ENCODE measurements at regions not wholly inside any gene's neighbourhood (a gene's known extent, or its start where the extent isn't known, plus 50 kb on each side); places are given as distances from the start of the nearest gene placed in this dataset.

- Histone ChIP-seq H3K4me3 (ENCODE audit: insufficient read depth, low read depth, low read length, poor library complexity, severe bottlenecking) (no peak overlapping the region), H3K4me1 (ENCODE audit: control insufficient read depth, insufficient read depth, low read length, poor library complexity, severe bottlenecking) (no peaks in the 10 kb centered on the region), H3K27me3 (replicated peaks; ENCODE audit: control insufficient read depth, insufficient read depth, low read length, poor library complexity, severe bottlenecking) (peaks cover 5% of the 10 kb centered on the region), H3K36me3 (ENCODE audit: control insufficient read depth, insufficient read depth, low read length) (no peaks in the 10 kb centered on the region), H3K9me3 (ENCODE audit: control insufficient read depth, low read length) (peaks cover 3% of the 10 kb centered on the region), H3K27ac (ENCODE audit: insufficient read depth, low read length, poor library complexity, severe bottlenecking) (no peak overlapping the region)
- DNase-seq, result no peak
Measured at GRCh38 chr1:30153743-30154449, 569.5 kb downstream of the MATN1 start.

DNA sequence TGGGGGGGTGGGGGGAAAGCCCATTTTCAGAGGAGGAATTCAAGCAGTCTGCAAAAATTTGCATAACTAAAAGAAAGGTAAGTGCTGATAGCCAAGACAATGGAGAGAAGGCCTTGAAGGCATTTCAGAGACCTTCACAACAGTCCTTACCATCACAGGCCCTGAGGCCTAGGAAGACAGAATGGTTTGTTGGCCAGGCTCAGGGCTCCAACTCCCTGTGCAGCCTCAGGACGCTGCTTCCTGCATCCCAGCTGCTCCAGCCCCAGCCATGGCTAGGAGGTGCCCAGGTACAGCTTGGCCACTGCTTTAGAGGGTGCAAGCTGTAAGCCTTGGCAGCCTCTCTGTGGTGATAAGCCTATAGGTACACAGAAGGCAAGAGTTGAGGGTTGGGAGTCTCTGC lies 571.6 kb downstream of the MATN1 start:
- H3K36me3 ChIP-seq (ENCODE audit: control insufficient read depth, insufficient read depth, low read length), result no peaks in the 10 kb centered on the region
- H3K9me3 ChIP-seq (ENCODE audit: control insufficient read depth, low read length), result peaks cover 3% of the 10 kb centered on the region
- no peaks in the 10 kb centered on the region for H3K27me3 ChIP-seq (replicated peaks; ENCODE audit: control insufficient read depth, insufficient read depth, low read length, poor library complexity, severe bottlenecking)
- no peak overlapping the region for H3K4me3 ChIP-seq (ENCODE audit: insufficient read depth, low read depth, low read length, poor library complexity, severe bottlenecking)
- no peaks in the 10 kb centered on the region for H3K4me1 ChIP-seq (ENCODE audit: control insufficient read depth, insufficient read depth, low read length, poor library complexity, severe bottlenecking)
- no peak for DNase-seq
- no peak overlapping the region for H3K27ac ChIP-seq (ENCODE audit: insufficient read depth, low read length, poor library complexity, severe bottlenecking)

GRCh38 chr1:30151119-30151518 lies 572.3 kb downstream of the MATN1 start:
- Histone ChIP-seq H3K36me3 (ENCODE audit: control insufficient read depth, insufficient read depth, low read length) (no peaks in the 10 kb centered on the region), H3K4me3 (ENCODE audit: insufficient read depth, low read depth, low read length, poor library complexity, severe bottlenecking) (no peak overlapping the region), H3K4me1 (ENCODE audit: control insufficient read depth, insufficient read depth, low read length, poor library complexity, severe bottlenecking) (no peaks in the 10 kb centered on the region), H3K27ac (ENCODE audit: insufficient read depth, low read length, poor library complexity, severe bottlenecking) (no peak overlapping the region), H3K27me3 (replicated peaks; ENCODE audit: control insufficient read depth, insufficient read depth, low read length, poor library complexity, severe bottlenecking) (no peaks in the 10 kb centered on the region), H3K9me3 (ENCODE audit: control insufficient read depth, low read length) (peaks cover 3% of the 10 kb centered on the region)
- no peak for DNase-seq

- DNase-seq, result no peak
- peaks cover 3% of the 10 kb centered on the region for H3K9me3 ChIP-seq (ENCODE audit: control insufficient read depth, low read length)
- H3K27me3 ChIP-seq (replicated peaks; ENCODE audit: control insufficient read depth, insufficient read depth, low read length, poor library complexity, severe bottlenecking), result no peaks in the 10 kb centered on the region
- H3K4me3 ChIP-seq (ENCODE audit: insufficient read depth, low read depth, low read length, poor library complexity, severe bottlenecking), result no peak overlapping the region
- H3K36me3 ChIP-seq (ENCODE audit: control insufficient read depth, insufficient read depth, low read length), result no peaks in the 10 kb centered on the region
- no peaks in the 10 kb centered on the region for H3K4me1 ChIP-seq (ENCODE audit: control insufficient read depth, insufficient read depth, low read length, poor library complexity, severe bottlenecking)
- no peak overlapping the region for H3K27ac ChIP-seq (ENCODE audit: insufficient read depth, low read length, poor library complexity, severe bottlenecking)
Measured at GRCh38 chr1:30149226-30149625, 574.2 kb downstream of the MATN1 start.

GRCh38 chr1:30148676-30149075 lies 574.7 kb downstream of the MATN1 start:
- no peak overlapping the region for H3K27ac ChIP-seq (ENCODE audit: insufficient read depth, low read length, poor library complexity, severe bottlenecking)
- H3K4me3 ChIP-seq (ENCODE audit: insufficient read depth, low read depth, low read length, poor library complexity, severe bottlenecking), result no peak overlapping the region
- peaks cover 3% of the 10 kb centered on the region for H3K9me3 ChIP-seq (ENCODE audit: control insufficient read depth, low read length)
- no peak for DNase-seq
- no peaks in the 10 kb centered on the region for H3K27me3 ChIP-seq (replicated peaks; ENCODE audit: control insufficient read depth, insufficient read depth, low read length, poor library complexity, severe bottlenecking)
- no peaks in the 10 kb centered on the region for H3K36me3 ChIP-seq (ENCODE audit: control insufficient read depth, insufficient read depth, low read length)
- H3K4me1 ChIP-seq (ENCODE audit: control insufficient read depth, insufficient read depth, low read length, poor library complexity, severe bottlenecking), result no peaks in the 10 kb centered on the region

- no peaks in the 10 kb centered on the region for H3K36me3 ChIP-seq (ENCODE audit: control insufficient read depth, insufficient read depth, low read length)
- H3K27ac ChIP-seq (ENCODE audit: insufficient read depth, low read length, poor library complexity, severe bottlenecking), result no peak overlapping the region
- H3K9me3 ChIP-seq (ENCODE audit: control insufficient read depth, low read length), result peaks cover 3% of the 10 kb centered on the region
- no peaks in the 10 kb centered on the region for H3K27me3 ChIP-seq (replicated peaks; ENCODE audit: control insufficient read depth, insufficient read depth, low read length, poor library complexity, severe bottlenecking)
- no peak overlapping the region for H3K4me3 ChIP-seq (ENCODE audit: insufficient read depth, low read depth, low read length, poor library complexity, severe bottlenecking)
- H3K4me1 ChIP-seq (ENCODE audit: control insufficient read depth, insufficient read depth, low read length, poor library complexity, severe bottlenecking), result no peaks in the 10 kb centered on the region
- no peak for DNase-seq
Measured at GRCh38 chr1:30147188-30147587, 576.2 kb downstream of the MATN1 start.

GRCh38 chr1:30146448-30146847 lies 576.9 kb downstream of the MATN1 start:
- DNase-seq, result no peak
- H3K27ac ChIP-seq (ENCODE audit: insufficient read depth, low read length, poor library complexity, severe bottlenecking), result no peak overlapping the region
- H3K27me3 ChIP-seq (replicated peaks; ENCODE audit: control insufficient read depth, insufficient read depth, low read length, poor library complexity, severe bottlenecking), result no peaks in the 10 kb centered on the region
- H3K36me3 ChIP-seq (ENCODE audit: control insufficient read depth, insufficient read depth, low read length), result no peaks in the 10 kb centered on the region
- no peak overlapping the region for H3K4me3 ChIP-seq (ENCODE audit: insufficient read depth, low read depth, low read length, poor library complexity, severe bottlenecking)
- H3K4me1 ChIP-seq (ENCODE audit: control insufficient read depth, insufficient read depth, low read length, poor library complexity, severe bottlenecking), result no peaks in the 10 kb centered on the region
- no peaks in the 10 kb centered on the region for H3K9me3 ChIP-seq (ENCODE audit: control insufficient read depth, low read length)

DNA sequence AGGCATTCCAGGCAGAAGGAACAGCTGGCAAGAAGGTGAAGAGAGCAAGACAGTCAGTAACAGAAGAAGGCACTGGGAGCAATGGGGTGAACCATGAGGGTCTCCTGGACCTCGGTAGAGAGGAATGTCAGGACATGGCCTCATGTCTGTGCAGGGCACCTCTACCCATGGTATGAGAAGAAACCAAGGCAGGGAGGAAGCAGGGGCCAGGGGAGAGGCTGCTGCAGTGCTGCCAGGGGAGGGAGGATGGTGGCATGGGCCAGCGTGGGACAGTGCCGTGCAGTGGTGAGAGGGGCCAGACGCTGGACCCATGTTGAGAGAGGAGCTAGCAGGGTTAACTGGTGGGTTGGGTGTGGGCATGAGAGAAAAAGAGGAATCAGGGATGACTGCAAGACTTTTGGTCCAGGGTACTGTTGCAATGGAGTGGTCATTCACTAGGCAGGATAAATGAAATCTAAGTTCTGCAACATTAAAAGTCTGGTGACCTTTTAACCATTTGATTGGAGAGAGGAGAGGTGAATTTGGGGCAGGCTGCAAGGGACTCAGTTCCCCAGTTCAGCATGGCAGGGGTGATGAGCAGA lies 577.6 kb downstream of the MATN1 start:
- no peaks in the 10 kb centered on the region for H3K27me3 ChIP-seq (replicated peaks; ENCODE audit: control insufficient read depth, insufficient read depth, low read length, poor library complexity, severe bottlenecking)
- H3K36me3 ChIP-seq (ENCODE audit: control insufficient read depth, insufficient read depth, low read length), result no peaks in the 10 kb centered on the region
- no peaks in the 10 kb centered on the region for H3K9me3 ChIP-seq (ENCODE audit: control insufficient read depth, low read length)
- no peak overlapping the region for H3K4me3 ChIP-seq (ENCODE audit: insufficient read depth, low read depth, low read length, poor library complexity, severe bottlenecking)
- no peak overlapping the region for H3K27ac ChIP-seq (ENCODE audit: insufficient read depth, low read length, poor library complexity, severe bottlenecking)
- no peak for DNase-seq
- no peaks in the 10 kb centered on the region for H3K4me1 ChIP-seq (ENCODE audit: control insufficient read depth, insufficient read depth, low read length, poor library complexity, severe bottlenecking)

GRCh38 chr1:30144831-30145230 lies 578.6 kb downstream of the MATN1 start:
- Histone ChIP-seq H3K36me3 (ENCODE audit: control insufficient read depth, insufficient read depth, low read length) (no peaks in the 10 kb centered on the region), H3K4me3 (ENCODE audit: insufficient read depth, low read depth, low read length, poor library complexity, severe bottlenecking) (no peak overlapping the region), H3K27ac (ENCODE audit: insufficient read depth, low read length, poor library complexity, severe bottlenecking) (no peak overlapping the region), H3K27me3 (replicated peaks; ENCODE audit: control insufficient read depth, insufficient read depth, low read length, poor library complexity, severe bottlenecking) (no peaks in the 10 kb centered on the region), H3K9me3 (ENCODE audit: control insufficient read depth, low read length) (no peaks in the 10 kb centered on the region), H3K4me1 (ENCODE audit: control insufficient read depth, insufficient read depth, low read length, poor library complexity, severe bottlenecking) (no peaks in the 10 kb centered on the region)
- DNase-seq, result no peak

DNA sequence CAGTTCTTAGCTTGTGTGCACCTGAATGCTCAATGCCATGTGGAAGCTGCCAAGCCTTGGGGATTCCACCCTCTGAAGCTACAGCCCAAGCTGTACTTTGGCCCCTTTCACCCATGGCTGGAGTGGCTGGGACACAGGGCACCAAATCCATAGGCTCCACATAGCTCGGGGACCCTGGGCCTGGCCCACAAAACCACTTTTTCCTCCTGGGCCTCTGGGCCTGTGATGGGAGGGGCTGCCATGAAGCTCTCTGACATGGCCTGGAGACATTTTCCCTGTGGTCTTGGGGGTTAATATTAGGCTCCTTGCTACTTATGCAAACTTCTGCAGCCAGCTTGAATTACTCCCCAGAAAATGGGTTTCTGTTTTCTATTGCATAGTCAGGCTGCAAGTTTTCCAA lies 579.9 kb downstream of the MATN1 start:
- no peaks in the 10 kb centered on the region for H3K9me3 ChIP-seq (ENCODE audit: control insufficient read depth, low read length)
- H3K4me1 ChIP-seq (ENCODE audit: control insufficient read depth, insufficient read depth, low read length, poor library complexity, severe bottlenecking), result no peaks in the 10 kb centered on the region
- no peaks in the 10 kb centered on the region for H3K27me3 ChIP-seq (replicated peaks; ENCODE audit: control insufficient read depth, insufficient read depth, low read length, poor library complexity, severe bottlenecking)
- H3K4me3 ChIP-seq (ENCODE audit: insufficient read depth, low read depth, low read length, poor library complexity, severe bottlenecking), result no peak overlapping the region
- H3K27ac ChIP-seq (ENCODE audit: insufficient read depth, low read length, poor library complexity, severe bottlenecking), result no peak overlapping the region
- DNase-seq, result no peak
- no peaks in the 10 kb centered on the region for H3K36me3 ChIP-seq (ENCODE audit: control insufficient read depth, insufficient read depth, low read length)
